ENCODE measurements at regions not wholly inside any gene's neighbourhood (a gene's known extent, or its start where the extent isn't known, plus 50 kb on each side); places are given as distances from the start of the nearest gene placed in this dataset.
"Not testable (repeated sequence)": the region's sequence is repeated elsewhere in the genome, so short reads cannot be mapped to it uniquely, and the experiment has no call there.

DNA sequence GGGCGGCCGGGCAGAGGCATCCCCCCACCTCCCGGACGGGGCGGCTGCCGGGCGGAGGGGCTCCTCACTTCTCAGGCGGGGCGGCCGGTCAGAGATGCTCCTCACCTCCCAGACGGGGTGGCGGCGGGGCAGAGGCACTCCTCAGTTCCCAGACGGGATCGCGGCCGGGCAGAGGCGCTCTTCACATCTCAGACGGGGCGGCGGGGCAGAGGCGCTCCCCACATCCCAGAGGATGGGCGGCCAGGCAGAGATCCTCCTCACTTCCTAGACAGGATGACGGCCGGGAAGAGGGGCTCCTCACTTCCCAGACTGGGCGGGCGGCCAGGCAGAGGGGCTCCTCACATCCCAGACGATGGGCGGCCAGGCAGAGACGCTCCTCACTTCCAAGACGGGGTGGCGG is 463.2 kb downstream of the SQOR start:
- DNase-seq (ENCODE audit: low read depth): not testable (repeated sequence)

DNA sequence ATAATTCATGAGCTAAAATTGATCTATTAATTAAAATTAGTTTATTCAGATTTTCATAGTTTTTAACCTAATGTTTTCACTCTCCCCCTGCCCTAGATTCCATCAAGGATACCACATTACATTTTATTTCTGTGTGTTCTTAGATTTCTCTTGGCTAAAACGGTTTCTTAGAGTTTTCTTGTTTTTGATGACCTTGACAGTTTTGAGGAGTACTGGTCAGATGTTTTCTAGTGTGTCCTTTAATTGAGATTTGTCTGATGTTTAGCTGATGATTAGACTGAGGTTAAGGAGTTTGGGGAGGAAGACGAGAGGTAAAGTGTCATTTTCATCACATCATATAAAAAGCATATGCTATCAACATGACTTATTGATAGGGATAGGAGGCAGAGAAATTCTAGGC is 475.9 kb downstream of the SQOR start:
- no peak for DNase-seq (ENCODE audit: low read depth)

DNA sequence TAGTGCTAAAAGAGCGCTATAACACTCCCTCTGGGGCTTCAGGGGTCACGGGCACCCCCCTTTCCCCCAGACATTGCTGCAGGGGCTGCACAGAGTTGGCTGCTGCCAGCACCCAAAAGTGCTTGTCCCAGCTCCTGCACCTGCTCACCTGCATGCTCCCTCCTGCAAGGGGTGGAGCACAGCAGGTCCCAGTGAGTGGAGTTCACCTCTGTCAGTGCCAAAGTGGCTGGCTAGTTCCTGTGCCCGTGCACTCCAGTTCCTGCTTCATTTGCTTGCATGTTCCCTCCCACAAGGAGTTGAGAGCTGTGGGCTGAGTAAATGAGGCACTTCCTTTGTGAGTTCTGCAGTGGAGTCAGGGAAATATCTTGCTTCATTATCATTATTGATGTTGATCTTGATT is 476.9 kb downstream of the SQOR start:
- no peak for DNase-seq (ENCODE audit: low read depth)

DNA sequence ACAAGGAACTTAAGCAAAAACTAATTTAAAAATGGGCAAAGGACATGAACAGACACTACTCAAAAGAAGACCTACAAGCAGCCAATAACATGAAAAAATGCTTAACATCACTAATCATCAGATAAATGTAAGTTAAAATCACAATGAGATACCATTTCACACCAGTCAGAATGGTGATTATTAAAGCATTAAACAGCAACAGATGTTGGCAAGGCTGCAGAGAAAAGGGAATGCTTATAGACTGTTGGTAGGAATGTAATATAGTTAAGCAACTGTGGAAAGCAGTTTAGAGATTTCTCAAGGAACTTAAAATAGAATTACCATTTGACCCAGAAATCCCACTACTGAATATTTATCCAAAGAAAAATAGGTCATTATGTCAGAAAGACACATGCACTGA is 482.2 kb downstream of the SQOR start:
- DNase-seq (ENCODE audit: low read depth): no peak

- no peak for DNase-seq (ENCODE audit: low read depth)
Observed at GRCh38 chr15:46120713-46121112, 485.9 kb downstream of the SQOR start.

DNA sequence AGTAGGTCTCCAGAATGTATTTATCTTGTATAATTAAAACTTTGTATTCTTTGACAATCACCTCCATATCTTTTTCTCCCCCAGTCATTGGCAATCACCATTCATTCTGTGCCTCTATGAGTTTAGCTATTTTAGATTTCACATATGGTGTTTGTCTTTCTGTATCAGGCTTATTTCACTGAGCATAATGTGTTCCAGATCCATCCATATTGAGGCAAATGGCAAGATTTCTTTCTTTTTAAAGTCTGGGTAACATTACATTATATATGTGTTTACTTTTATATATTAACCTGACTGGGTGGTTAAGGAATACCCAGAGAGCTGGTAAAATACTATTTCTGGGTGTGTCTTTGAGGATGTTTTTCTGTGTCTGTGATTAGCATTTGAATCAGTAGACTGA is 486.6 kb downstream of the SQOR start:
- no peak for DNase-seq (ENCODE audit: low read depth)

- no peak for DNase-seq (ENCODE audit: low read depth)
Observed at GRCh38 chr15:46126581-46126980, 491.8 kb downstream of the SQOR start.

GRCh38 chr15:46127361-46127874 is 492.6 kb downstream of the SQOR start:
- no peak for DNase-seq (ENCODE audit: low read depth)

GRCh38 chr15:46129145-46129544 is 494.3 kb downstream of the SQOR start:
- no peak for DNase-seq (ENCODE audit: low read depth)

DNA sequence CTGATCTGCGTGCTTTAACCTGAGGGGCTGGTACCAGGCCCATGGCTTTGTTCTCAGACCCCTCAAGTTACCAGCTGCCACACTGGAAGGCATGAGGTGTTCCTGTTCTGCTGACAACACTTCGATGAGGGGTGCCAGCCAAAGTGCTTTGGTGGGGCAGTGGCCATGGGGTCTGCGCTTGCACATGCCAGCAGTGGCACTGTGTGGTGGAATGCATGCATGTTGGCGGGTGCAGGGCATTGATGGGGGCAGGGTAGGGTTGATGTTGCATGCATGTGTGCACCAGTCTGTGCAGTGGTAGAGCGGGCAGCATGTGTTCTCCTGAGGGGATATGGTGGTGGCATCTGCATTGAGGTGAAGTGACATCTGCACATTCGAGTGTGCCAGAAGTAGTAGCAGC is 497.0 kb downstream of the SQOR start:
- DNase-seq (ENCODE audit: low read depth): no peak

- DNase-seq (ENCODE audit: low read depth): no peak
Observed at GRCh38 chr15:46137443-46137842, 502.6 kb downstream of the SQOR start.

DNA sequence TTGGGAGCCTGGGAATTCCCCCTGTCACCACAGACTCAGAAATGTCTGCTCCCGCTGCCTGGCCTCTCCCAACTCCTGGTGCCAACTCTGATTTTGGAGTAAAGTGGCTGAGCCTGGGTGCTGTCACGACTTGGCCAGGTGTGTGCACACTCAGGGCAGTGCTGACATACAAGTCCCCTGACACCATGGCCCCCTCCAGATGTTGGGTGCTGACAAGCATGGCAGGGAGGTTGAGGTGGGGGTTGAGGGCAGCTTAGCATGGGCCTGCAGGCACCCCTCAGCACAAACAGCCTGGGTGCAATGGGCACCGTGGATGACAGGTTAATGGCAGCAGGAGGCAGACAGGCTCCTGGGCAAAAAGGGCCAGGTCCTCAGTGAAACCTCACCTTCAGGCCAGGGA is 511.2 kb downstream of the SQOR start:
- no peak for DNase-seq (ENCODE audit: low read depth)

DNA sequence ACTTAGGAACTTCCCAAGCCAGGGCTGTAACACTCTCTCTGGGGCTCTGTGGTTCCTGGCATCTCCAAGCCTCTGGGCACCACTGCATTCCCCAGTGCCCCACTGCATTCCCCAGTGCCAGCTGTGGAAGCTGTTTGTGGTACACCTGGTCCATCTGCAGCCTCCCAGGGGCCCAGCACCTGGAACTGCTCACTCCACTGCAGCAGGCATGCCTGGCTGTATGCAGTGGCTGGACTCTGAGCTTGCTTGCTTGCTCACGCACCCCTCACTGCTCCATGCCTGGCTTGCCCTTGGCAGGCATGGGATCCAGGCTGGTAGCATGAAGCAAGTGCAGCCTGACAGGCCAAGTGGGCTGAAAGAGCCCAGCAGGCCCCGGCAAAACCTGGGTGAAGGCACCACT is 512.1 kb downstream of the SQOR start:
- DNase-seq (ENCODE audit: low read depth): no peak

- DNase-seq (ENCODE audit: low read depth): no peak
Observed at GRCh38 chr15:46151786-46152185, 517.0 kb downstream of the SQOR start.

DNA sequence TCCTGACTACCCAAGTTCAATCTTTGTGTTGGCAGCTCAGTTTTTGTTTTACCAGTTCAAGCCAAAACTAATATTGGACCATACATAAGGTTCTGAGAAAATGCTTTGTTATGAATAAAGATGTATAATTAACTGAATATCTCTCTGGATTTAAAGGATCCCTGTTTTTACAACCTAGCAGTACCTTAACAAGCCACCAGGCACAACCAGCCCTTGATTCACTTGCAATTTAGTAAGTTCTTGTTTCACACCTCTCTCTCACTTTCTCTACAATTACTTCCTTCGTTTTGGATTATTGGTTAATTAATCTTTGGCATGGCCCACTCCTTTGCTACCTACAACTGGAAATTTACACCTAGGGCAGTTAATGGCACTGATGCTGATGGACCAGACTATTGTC is 531.9 kb downstream of the SQOR start:
- no peak for DNase-seq (ENCODE audit: low read depth)

- DNase-seq (ENCODE audit: low read depth): no peak
Observed at GRCh38 chr15:46170326-46170725, 535.5 kb downstream of the SQOR start.

DNA sequence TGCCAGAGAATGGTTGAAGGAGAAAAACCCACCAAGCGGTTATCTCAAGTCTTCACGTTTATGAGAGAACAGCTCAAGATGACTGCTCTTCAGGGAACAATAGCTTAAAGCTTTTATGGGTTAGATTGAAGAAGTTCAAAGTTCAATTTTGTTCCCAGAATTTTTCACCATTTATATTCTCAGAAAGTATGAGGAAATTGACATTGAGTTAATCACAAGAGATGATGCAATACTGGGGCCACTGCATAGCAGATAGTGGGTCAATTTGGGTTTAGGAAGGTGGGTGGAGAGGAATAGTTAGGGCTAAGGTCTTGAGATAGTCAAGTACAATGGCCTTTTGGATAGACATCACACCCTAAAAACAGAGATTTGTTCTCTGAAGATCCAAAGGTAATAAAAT is 539.3 kb downstream of the SQOR start:
- DNase-seq (ENCODE audit: low read depth): no peak

DNA sequence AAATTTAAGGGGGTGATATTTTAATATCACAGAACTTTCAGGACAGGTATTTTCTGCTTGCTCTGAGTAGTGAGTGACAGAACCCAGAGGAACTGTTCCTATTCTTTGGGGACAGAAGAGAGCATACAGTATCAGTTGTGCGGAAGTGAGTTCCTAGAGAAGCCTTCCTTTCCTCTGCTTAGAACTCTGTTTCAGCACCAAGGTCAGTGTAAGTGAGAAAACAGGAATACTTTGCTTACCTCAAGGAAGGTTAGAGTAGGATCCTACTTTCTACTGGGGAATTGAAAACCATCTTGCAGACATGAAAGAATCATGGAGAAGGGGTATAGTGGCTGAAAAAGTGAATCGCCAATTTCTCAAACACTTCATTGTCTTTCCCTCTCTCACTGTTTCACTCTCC is 542.4 kb downstream of the SQOR start:
- no peak for DNase-seq (ENCODE audit: low read depth)

GRCh38 chr15:46178138-46178537 is 543.3 kb downstream of the SQOR start:
- DNase-seq (ENCODE audit: low read depth): no peak

- no peak for DNase-seq (ENCODE audit: low read depth)
Observed at GRCh38 chr15:46207341-46207740, 572.5 kb downstream of the SQOR start.

- DNase-seq (ENCODE audit: low read depth): no peak
Observed at GRCh38 chr15:46213551-46213950, 578.7 kb downstream of the SQOR start.

DNA sequence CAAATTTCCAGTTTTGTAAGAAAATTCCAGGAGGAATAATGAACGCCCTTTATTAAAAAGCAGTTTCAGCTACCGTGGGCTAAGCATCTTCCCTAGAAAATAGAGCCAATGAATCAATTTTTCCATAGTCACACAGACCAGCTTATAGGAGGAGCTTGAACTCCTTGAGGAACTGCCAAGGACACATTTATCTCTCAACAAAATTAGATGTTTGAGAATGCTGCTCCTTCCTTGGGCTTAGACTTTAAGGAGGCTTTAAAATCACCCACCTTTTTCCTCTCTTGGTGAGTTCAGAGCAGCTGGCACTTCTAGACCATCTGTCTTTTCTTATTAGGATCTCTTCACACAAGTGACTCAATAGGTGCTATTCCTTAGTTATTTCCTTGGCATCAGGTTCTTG is 588.0 kb downstream of the SQOR start:
- no peak for DNase-seq (ENCODE audit: low read depth)

DNA sequence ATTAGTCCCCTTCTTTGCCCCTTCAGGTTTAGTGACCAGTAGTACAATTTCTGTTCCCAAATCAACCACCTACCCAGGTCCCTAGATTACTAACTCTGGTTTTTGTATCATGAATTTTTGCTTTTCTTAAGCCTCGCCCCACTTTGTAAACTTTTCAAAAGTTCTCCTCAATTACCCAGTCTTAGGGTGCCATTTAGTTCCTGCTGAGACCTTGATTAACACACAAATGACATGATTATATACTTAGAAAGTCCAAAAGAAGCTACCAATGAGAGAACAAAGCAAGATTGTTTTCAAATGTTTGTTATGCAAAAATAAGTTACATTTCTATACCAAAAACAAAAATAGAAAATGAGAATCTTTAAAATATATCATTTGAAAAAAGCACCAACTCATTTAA is 594.4 kb downstream of the SQOR start:
- DNase-seq (ENCODE audit: low read depth): no peak

GRCh38 chr15:46231786-46232185 is 597.0 kb downstream of the SQOR start:
- no peak for DNase-seq (ENCODE audit: low read depth)

- DNase-seq (ENCODE audit: low read depth): no peak
Observed at GRCh38 chr15:46232471-46232870, 597.6 kb downstream of the SQOR start.
